HCT116 (cell line): ENCODE measurements at regions not wholly inside any gene's neighbourhood (a gene's known extent, or its start where the extent isn't known, plus 50 kb on each side); places are given as distances from the start of the nearest gene placed in this dataset.

Experiments used
- CTCF ChIP-seq, 3 experiments: fragments of 200-600 bp in 1 of 3; sonication (generic) in 1 of 3; IDR thresholded peaks in 2 of 3; conservative IDR thresholded peaks in 1 of 3; 2 replicates each; pipeline ENCODE4 v1.5.1; 2012 to 2017; ENCODE audit warnings: low read depth in 2 of 3, low read length in 2 of 3, antibody characterized with exemption in 1 of 3, borderline replicate concordance in 1 of 3, control low read depth in 1 of 3, mild to moderate bottlenecking in 1 of 3, mixed read lengths in 1 of 3, mixed run types in 1 of 3, moderate library complexity in 1 of 3; ENCODE audit not compliant: insufficient read depth in 1 of 3
- EZH2phosphoT487 ChIP-seq: fragments of 200-600 bp; IDR thresholded peaks from 2 replicates; pipeline ENCODE4 v1.6.1; 2018; ENCODE audit warnings: antibody characterized with exemption, borderline replicate concordance
- POLR2A ChIP-seq: IDR thresholded peaks from 2 replicates; pipeline ENCODE4 v1.7.0; 2011; ENCODE audit warnings: borderline replicate concordance; ENCODE audit not compliant: insufficient read depth, insufficient read length; ENCODE audit errors: extremely low read depth
- RAD21 ChIP-seq: IDR thresholded peaks from 2 replicates; pipeline ENCODE4 v1.6.1; 2012; ENCODE audit warnings: low read depth, mild to moderate bottlenecking

- TF ChIP-seq CTCF (IDR thresholded peaks at IDR 0.05 in 2 of 3, conservative IDR thresholded peaks at IDR 0.05 in 1 of 3; ENCODE audit: borderline replicate concordance in 1 of 3, insufficient read depth in 1 of 3, low read depth in 2 of 3, low read length in 2 of 3) (no peak), RAD21 (no peak), POLR2A (no peak), EZH2phosphoT487 (no peak)
Observed at GRCh38 chr6:88442737-88443136, 276.6 kb upstream of the CNR1 start.
